GM12872 (cell line): ENCODE measurements at regions not wholly inside any gene's neighbourhood (a gene's known extent, or its start where the extent isn't known, plus 50 kb on each side); places are given as distances from the start of the nearest gene placed in this dataset.

Experiments used
- TF ChIP-seq, protein P1 (sequence below): IDR thresholded peaks from 3 replicates; pipeline ENCODE4 v1.5.1; 2011; ENCODE audit warnings: low read depth, mild to moderate bottlenecking, low read length, moderate library complexity; ENCODE audit not compliant: insufficient read depth

DNA sequence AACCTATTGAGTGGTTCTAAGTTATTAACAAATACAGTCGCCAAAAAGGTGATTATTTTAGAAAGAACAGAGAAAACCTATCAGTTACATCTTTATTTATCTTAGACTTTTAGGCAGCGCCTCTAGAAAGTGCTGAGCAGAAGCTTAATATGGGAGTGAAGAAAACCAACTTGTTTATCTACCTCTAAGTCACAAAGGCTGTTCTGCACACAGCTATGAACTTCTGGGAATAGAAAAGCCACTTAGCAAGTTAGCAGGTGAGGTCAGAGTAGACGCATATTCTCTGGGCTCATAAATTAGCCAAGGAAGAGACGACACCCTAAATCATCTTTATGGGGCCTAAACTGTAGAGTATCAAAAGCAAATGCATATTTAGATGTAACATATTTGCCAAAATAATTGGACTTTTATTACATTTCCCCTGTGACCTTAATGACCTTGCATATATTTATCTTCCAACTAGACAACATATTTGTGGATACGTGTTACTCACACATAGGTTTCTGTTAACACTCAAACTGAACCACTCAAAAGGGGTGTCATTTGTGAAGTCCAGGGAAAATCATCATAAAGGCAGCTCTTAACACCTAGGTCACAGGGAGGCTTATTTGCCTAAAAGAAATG is 267.1 kb downstream of the ADGB start:
- TF ChIP-seq, protein P1, sequence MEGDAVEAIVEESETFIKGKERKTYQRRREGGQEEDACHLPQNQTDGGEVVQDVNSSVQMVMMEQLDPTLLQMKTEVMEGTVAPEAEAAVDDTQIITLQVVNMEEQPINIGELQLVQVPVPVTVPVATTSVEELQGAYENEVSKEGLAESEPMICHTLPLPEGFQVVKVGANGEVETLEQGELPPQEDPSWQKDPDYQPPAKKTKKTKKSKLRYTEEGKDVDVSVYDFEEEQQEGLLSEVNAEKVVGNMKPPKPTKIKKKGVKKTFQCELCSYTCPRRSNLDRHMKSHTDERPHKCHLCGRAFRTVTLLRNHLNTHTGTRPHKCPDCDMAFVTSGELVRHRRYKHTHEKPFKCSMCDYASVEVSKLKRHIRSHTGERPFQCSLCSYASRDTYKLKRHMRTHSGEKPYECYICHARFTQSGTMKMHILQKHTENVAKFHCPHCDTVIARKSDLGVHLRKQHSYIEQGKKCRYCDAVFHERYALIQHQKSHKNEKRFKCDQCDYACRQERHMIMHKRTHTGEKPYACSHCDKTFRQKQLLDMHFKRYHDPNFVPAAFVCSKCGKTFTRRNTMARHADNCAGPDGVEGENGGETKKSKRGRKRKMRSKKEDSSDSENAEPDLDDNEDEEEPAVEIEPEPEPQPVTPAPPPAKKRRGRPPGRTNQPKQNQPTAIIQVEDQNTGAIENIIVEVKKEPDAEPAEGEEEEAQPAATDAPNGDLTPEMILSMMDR, result no peak

DNA sequence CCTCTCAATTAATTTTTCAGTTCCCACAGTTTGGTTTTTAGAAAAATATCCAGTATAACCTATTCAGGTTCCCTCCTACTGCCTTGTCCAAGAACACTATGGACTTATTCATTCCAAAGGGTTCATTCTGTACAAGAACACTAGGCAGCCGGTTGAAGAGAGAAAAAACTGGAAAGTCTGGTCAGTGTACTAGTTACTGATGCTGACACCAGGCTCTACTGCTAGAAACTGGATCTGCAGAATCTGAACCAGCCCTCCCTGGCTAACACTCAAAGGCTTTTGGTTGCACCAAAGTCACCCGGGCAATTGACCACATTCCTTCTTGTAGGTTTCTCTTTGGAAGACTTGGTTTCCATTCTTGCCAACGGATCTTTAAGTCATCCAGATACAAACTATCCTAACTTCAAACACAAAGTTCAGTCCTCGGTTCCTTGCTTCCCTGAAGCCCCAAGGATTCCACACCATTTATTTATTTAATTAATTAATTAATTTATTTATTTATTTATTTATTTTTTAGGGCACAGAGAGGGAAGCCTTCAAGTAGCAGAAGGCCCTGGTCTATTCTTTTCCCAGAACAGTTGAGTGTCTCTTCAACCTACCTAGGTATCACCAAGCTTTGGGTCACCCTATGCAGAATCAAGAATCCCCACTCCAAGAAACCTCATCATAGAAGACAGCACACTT is 268.1 kb downstream of the ADGB start:
- TF ChIP-seq, protein P1, result no peak

DNA sequence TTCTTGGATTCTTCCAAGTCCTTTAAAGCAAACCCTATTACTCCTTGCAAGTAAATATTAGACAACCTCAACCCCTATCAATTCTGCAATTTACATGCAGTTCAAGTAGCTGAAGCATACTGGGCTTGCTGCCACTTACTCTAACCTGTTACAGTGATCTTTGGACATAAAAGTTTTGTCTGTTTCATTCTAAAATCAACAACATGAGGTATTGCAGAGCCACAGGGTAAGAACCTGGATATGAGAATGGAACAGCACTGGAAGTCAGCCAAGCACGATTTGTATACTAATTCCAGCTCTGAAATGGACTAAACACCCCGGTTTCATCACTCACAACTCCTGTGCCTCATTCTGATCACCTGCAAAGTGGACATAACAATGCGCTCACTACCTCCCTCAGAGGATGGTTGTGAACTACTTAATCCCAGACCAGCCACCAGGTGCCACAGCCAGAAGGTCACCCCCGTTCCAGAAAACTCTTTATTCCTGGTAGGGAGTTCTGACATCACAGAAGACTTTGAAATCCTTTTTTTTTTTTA is 270.0 kb downstream of the ADGB start:
- TF ChIP-seq, protein P1, result no peak

DNA sequence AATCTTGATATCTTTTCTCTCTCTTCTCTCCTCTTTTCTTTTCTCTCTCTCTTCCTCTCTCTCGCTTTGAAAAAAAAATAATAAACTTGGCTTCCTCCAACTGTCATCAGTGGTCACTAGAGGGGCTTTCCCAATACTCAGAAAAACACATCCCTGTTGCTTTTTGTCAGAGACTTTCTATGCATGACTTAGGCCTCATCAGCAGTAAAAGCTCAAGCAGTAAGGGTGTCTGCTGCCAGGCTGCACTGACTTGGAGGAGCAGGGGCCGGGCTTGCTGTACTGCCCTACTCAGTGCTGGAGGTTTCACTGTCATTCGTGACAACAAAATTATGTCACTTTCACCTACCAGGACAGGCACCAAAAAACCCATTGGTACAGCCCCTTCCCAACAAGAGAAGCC is 272.0 kb downstream of the ADGB start:
- TF ChIP-seq, protein P1, result no peak

DNA sequence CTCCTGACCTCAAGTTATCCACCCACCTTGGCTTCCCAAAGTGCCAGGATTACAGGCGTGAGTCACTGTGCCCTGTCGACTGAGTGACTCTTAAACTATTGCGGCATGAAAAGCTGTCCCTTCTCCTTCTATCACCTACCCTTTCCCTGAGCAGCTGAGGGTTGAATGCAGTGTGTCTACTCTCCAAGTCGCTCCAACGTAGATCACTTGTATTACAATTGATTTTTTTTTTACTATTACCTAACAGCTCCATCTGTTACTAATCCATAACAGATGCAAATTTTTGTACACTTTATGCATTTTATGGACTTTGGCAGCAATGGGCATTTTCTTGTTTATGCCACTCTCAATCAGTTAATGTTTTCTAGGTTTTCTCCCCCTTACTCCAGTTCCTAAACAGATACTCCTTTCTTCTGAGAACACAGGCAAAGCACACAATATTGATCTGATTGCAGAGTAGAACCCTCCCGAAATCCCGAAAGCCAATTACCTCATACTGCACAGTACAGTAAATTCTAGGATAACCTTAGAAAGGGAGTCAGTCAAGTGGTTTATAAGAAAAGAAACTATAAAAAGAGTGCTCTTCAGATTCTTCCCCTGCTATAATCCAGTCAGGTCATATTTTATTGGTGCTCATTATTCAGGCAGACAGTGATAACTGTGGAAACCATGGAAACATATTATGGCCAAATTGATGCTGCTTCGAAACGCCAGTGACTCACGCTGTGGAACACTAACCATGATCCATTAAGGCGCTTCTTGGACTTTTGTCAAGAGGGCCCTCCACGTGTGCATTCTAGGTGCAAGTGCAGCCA is 273.0 kb downstream of the ADGB start:
- TF ChIP-seq, protein P1, result no peak

DNA sequence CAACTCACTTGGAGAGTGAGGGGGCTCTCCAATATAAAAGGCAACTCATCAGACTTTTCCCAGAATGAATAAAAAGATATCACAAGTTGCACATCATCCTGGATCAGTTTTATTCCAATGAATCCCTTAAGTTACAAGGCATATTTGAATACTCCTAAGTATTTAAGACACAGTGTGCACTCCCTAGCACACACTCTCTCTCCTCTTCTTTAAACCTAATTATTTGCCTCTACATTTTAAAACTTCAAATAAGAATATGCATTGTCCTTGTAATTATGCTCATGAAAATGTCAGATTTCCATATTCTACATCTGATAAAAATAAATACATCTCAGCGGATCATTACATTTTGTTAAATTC is 273.6 kb downstream of the ADGB start:
- TF ChIP-seq, protein P1, result no peak
